CD4-positive, alpha-beta T cell treated with Interleukin-21 for 1 hour (primary cell): ENCODE measurements at regions not wholly inside any gene's neighbourhood (a gene's known extent, or its start where the extent isn't known, plus 50 kb on each side); places are given as distances from the start of the nearest gene placed in this dataset.
A peak's percentile ranks its signal among the peaks of the same experiment; 100 is the strongest.

Experiments used
- DNase-seq: peaks from one replicate; pipeline ENCODE4 v3.0.0-alpha.2; 2020

- no peak for DNase-seq
Measured at GRCh38 chr4:100083289-100083688, 107.0 kb downstream of the DDIT4L start.

- no peak for DNase-seq
Measured at GRCh38 chr4:100082852-100083251, 107.4 kb downstream of the DDIT4L start.

GRCh38 chr4:100081491-100081890, 108.8 kb downstream of the DDIT4L start:
- no peak for DNase-seq

GRCh38 chr4:100079264-100079663, 111.0 kb downstream of the DDIT4L start:
- peak; percentile 19 for DNase-seq

- no peak for DNase-seq
Measured at GRCh38 chr4:100076753-100077152, 113.5 kb downstream of the DDIT4L start.

GRCh38 chr4:100075486-100076270, 114.6 kb downstream of the DDIT4L start:
- no peak for DNase-seq

GRCh38 chr4:100075056-100075455, 115.2 kb downstream of the DDIT4L start:
- no peak for DNase-seq

- no peak for DNase-seq
Measured at GRCh38 chr4:100071506-100071905, 118.8 kb downstream of the DDIT4L start.

GRCh38 chr4:100070868-100071267, 119.4 kb downstream of the DDIT4L start:
- DNase-seq: no peak

- no peak for DNase-seq
Measured at GRCh38 chr4:100069207-100069606, 119.1 kb upstream of the H2AZ1 start.

GRCh38 chr4:100067255-100067654, 117.2 kb upstream of the H2AZ1 start:
- no peak for DNase-seq

GRCh38 chr4:100063355-100063754, 113.3 kb upstream of the H2AZ1 start:
- DNase-seq: peak; percentile 18

GRCh38 chr4:100062921-100063320, 112.8 kb upstream of the H2AZ1 start:
- DNase-seq: no peak

- no peak for DNase-seq
Measured at GRCh38 chr4:100061835-100062234, 111.8 kb upstream of the H2AZ1 start.

- no peak for DNase-seq
Measured at GRCh38 chr4:100060765-100061416, 110.8 kb upstream of the H2AZ1 start.

- DNase-seq: no peak
Measured at GRCh38 chr4:100059467-100059866, 109.4 kb upstream of the H2AZ1 start.

GRCh38 chr4:100056701-100057100, 106.6 kb upstream of the H2AZ1 start:
- DNase-seq: no peak

GRCh38 chr4:100054071-100054470, 104.0 kb upstream of the H2AZ1 start:
- no peak for DNase-seq

- no peak for DNase-seq
Measured at GRCh38 chr4:100049872-100050271, 99.8 kb upstream of the H2AZ1 start.

GRCh38 chr4:100042711-100043110, 92.6 kb upstream of the H2AZ1 start:
- DNase-seq: no peak

- DNase-seq: no peak
Measured at GRCh38 chr4:100042235-100042634, 92.2 kb upstream of the H2AZ1 start.

- no peak for DNase-seq
Measured at GRCh38 chr4:100041646-100042045, 91.6 kb upstream of the H2AZ1 start.

- no peak for DNase-seq
Measured at GRCh38 chr4:100034023-100034664, 84.1 kb upstream of the H2AZ1 start.

GRCh38 chr4:100026066-100026465, 76.0 kb upstream of the H2AZ1 start:
- DNase-seq: no peak
